ENCODE measurements at regions not wholly inside any gene's neighbourhood (a gene's known extent, or its start where the extent isn't known, plus 50 kb on each side); places are given as distances from the start of the nearest gene placed in this dataset.
A peak's percentile ranks its signal among the peaks of the same experiment; 100 is the strongest.

GRCh38 chr15:94001255-94001801 lies 230.0 kb upstream of the MCTP2 start:
- Histone ChIP-seq H3K4me1 (ENCODE audit: insufficient read depth, low read length) (peaks cover 12% of the 10 kb centered on the region), H3K27me3 (ENCODE audit: control insufficient read depth in 1 of 2, insufficient read depth in 2 of 2, low read length in 2 of 2) (no peaks in the 10 kb centered on the region), H3K36me3 (ENCODE audit: insufficient read depth, low read length) (no peaks in the 10 kb centered on the region), H3K4me3 (ENCODE audit: low read depth in 1 of 2, low read length in 2 of 2) (no peak overlapping the region), H3K9ac (ENCODE audit: low read length) (no peak overlapping the region), H3K9me3 (ENCODE audit: low read length) (no peaks in the 10 kb centered on the region), H3K27ac (ENCODE audit: low read depth, low read length) (no peak overlapping the region)

GRCh38 chr15:94000606-94001005 lies 230.8 kb upstream of the MCTP2 start:
- Histone ChIP-seq H3K4me3 (ENCODE audit: low read depth in 1 of 2, low read length in 2 of 2) (no peak overlapping the region), H3K27me3 (ENCODE audit: control insufficient read depth in 1 of 2, insufficient read depth in 2 of 2, low read length in 2 of 2) (no peaks in the 10 kb centered on the region), H3K9ac (ENCODE audit: low read length) (no peak overlapping the region), H3K9me3 (ENCODE audit: low read length) (no peaks in the 10 kb centered on the region), H3K36me3 (ENCODE audit: insufficient read depth, low read length) (no peaks in the 10 kb centered on the region), H3K27ac (ENCODE audit: low read depth, low read length) (no peak overlapping the region), H3K4me1 (ENCODE audit: insufficient read depth, low read length) (peaks cover 12% of the 10 kb centered on the region)

GRCh38 chr15:93997071-93997658 lies 234.2 kb upstream of the MCTP2 start:
- Histone ChIP-seq H3K27ac (ENCODE audit: low read depth, low read length) (no peak overlapping the region), H3K27me3 (ENCODE audit: control insufficient read depth in 1 of 2, insufficient read depth in 2 of 2, low read length in 2 of 2) (no peaks in the 10 kb centered on the region), H3K4me3 (ENCODE audit: low read depth in 1 of 2, low read length in 2 of 2) (no peak overlapping the region), H3K9me3 (ENCODE audit: low read length) (no peaks in the 10 kb centered on the region), H3K36me3 (ENCODE audit: insufficient read depth, low read length) (no peaks in the 10 kb centered on the region), H3K4me1 (ENCODE audit: insufficient read depth, low read length) (peaks cover 10% of the 10 kb centered on the region), H3K9ac (ENCODE audit: low read length) (no peak overlapping the region)

- Histone ChIP-seq H3K27me3 (ENCODE audit: control insufficient read depth in 1 of 2, insufficient read depth in 2 of 2, low read length in 2 of 2) (no peaks in the 10 kb centered on the region), H3K4me3 (ENCODE audit: low read depth in 1 of 2, low read length in 2 of 2) (no peak overlapping the region), H3K27ac (ENCODE audit: low read depth, low read length) (no peak overlapping the region)
These were observed 241.8 kb upstream of the MCTP2 start for GRCh38 chr15:93989440-93989998.

GRCh38 chr15:93987068-93987467 lies 244.3 kb upstream of the MCTP2 start:
- no peaks in the 10 kb centered on the region for H3K36me3 ChIP-seq (ENCODE audit: insufficient read depth, low read length)
- no peak overlapping the region for H3K9ac ChIP-seq (ENCODE audit: low read length)
- no peak overlapping the region for H3K27ac ChIP-seq (ENCODE audit: low read depth, low read length)
- H3K4me3 ChIP-seq (ENCODE audit: low read depth in 1 of 2, low read length in 2 of 2) = no peak overlapping the region
- peaks cover 15% of the 10 kb centered on the region for H3K4me1 ChIP-seq (ENCODE audit: insufficient read depth, low read length)
- no peaks in the 10 kb centered on the region for H3K9me3 ChIP-seq (ENCODE audit: low read length)
- H3K27me3 ChIP-seq (ENCODE audit: control insufficient read depth in 1 of 2, insufficient read depth in 2 of 2, low read length in 2 of 2) = no peaks in the 10 kb centered on the region

More at GRCh38 chr15:93989440-93989998, 241.8 kb upstream of the MCTP2 start:
- Histone ChIP-seq H3K9ac (ENCODE audit: low read length) (no peak overlapping the region), H3K4me1 (ENCODE audit: insufficient read depth, low read length) (peaks cover 10% of the 10 kb centered on the region), H3K36me3 (ENCODE audit: insufficient read depth, low read length) (no peaks in the 10 kb centered on the region), H3K9me3 (ENCODE audit: low read length) (no peaks in the 10 kb centered on the region)

- Histone ChIP-seq H3K27ac (ENCODE audit: low read depth, low read length) (no peak overlapping the region), H3K4me1 (ENCODE audit: insufficient read depth, low read length) (peaks cover 15% of the 10 kb centered on the region), H3K9me3 (ENCODE audit: low read length) (no peaks in the 10 kb centered on the region), H3K4me3 (ENCODE audit: low read depth in 1 of 2, low read length in 2 of 2) (no peak overlapping the region), H3K36me3 (ENCODE audit: insufficient read depth, low read length) (no peaks in the 10 kb centered on the region), H3K27me3 (ENCODE audit: control insufficient read depth in 1 of 2, insufficient read depth in 2 of 2, low read length in 2 of 2) (no peaks in the 10 kb centered on the region), H3K9ac (ENCODE audit: low read length) (no peak overlapping the region)
These were observed 244.9 kb upstream of the MCTP2 start for GRCh38 chr15:93986400-93986984.

GRCh38 chr15:93985925-93986324 lies 245.4 kb upstream of the MCTP2 start:
- Histone ChIP-seq H3K27me3 (ENCODE audit: control insufficient read depth in 1 of 2, insufficient read depth in 2 of 2, low read length in 2 of 2) (no peaks in the 10 kb centered on the region), H3K36me3 (ENCODE audit: insufficient read depth, low read length) (no peaks in the 10 kb centered on the region), H3K4me1 (ENCODE audit: insufficient read depth, low read length) (peaks cover 17% of the 10 kb centered on the region), H3K9me3 (ENCODE audit: low read length) (no peaks in the 10 kb centered on the region), H3K9ac (ENCODE audit: low read length) (no peak overlapping the region), H3K4me3 (ENCODE audit: low read depth in 1 of 2, low read length in 2 of 2) (no peak overlapping the region), H3K27ac (ENCODE audit: low read depth, low read length) (no peak overlapping the region)

- Histone ChIP-seq H3K9ac (ENCODE audit: low read length) (no peak overlapping the region), H3K27me3 (ENCODE audit: control insufficient read depth in 1 of 2, insufficient read depth in 2 of 2, low read length in 2 of 2) (no peaks in the 10 kb centered on the region), H3K36me3 (ENCODE audit: insufficient read depth, low read length) (no peaks in the 10 kb centered on the region), H3K9me3 (ENCODE audit: low read length) (no peaks in the 10 kb centered on the region), H3K4me3 (ENCODE audit: low read depth in 1 of 2, low read length in 2 of 2) (no peak overlapping the region), H3K4me1 (ENCODE audit: insufficient read depth, low read length) (peaks cover 24% of the 10 kb centered on the region), H3K27ac (ENCODE audit: low read depth, low read length) (no peak overlapping the region)
These were observed 246.2 kb upstream of the MCTP2 start for GRCh38 chr15:93985176-93985575.

GRCh38 chr15:93983526-93983925 lies 247.8 kb upstream of the MCTP2 start:
- Histone ChIP-seq H3K4me3 (ENCODE audit: low read depth in 1 of 2, low read length in 2 of 2) (no peak overlapping the region), H3K9me3 (ENCODE audit: low read length) (no peaks in the 10 kb centered on the region), H3K4me1 (ENCODE audit: insufficient read depth, low read length) (peaks cover 25% of the 10 kb centered on the region), H3K27ac (ENCODE audit: low read depth, low read length) (peak overlapping the region; percentile 21), H3K27me3 (ENCODE audit: control insufficient read depth in 1 of 2, insufficient read depth in 2 of 2, low read length in 2 of 2) (no peaks in the 10 kb centered on the region), H3K36me3 (ENCODE audit: insufficient read depth, low read length) (no peaks in the 10 kb centered on the region), H3K9ac (ENCODE audit: low read length) (no peak overlapping the region)

- H3K9me3 ChIP-seq (ENCODE audit: low read length) = no peaks in the 10 kb centered on the region
- no peak overlapping the region for H3K9ac ChIP-seq (ENCODE audit: low read length)
- no peaks in the 10 kb centered on the region for H3K27me3 ChIP-seq (ENCODE audit: control insufficient read depth in 1 of 2, insufficient read depth in 2 of 2, low read length in 2 of 2)
- H3K36me3 ChIP-seq (ENCODE audit: insufficient read depth, low read length) = no peaks in the 10 kb centered on the region
- H3K27ac ChIP-seq (ENCODE audit: low read depth, low read length) = peak overlapping the region; percentile 17
- H3K4me1 ChIP-seq (ENCODE audit: insufficient read depth, low read length) = peaks cover 25% of the 10 kb centered on the region
- no peak overlapping the region for H3K4me3 ChIP-seq (ENCODE audit: low read depth in 1 of 2, low read length in 2 of 2)
These were observed 249.1 kb upstream of the MCTP2 start for GRCh38 chr15:93982226-93982727.

GRCh38 chr15:93981706-93982105 lies 249.7 kb upstream of the MCTP2 start:
- no peak overlapping the region for H3K27ac ChIP-seq (ENCODE audit: low read depth, low read length)

More at GRCh38 chr15:93981706-93982105, 249.7 kb upstream of the MCTP2 start:
- peaks cover 25% of the 10 kb centered on the region for H3K4me1 ChIP-seq (ENCODE audit: insufficient read depth, low read length)
- H3K4me3 ChIP-seq (ENCODE audit: low read depth in 1 of 2, low read length in 2 of 2) = no peak overlapping the region
- H3K36me3 ChIP-seq (ENCODE audit: insufficient read depth, low read length) = no peaks in the 10 kb centered on the region
- H3K9ac ChIP-seq (ENCODE audit: low read length) = no peak overlapping the region
- no peaks in the 10 kb centered on the region for H3K27me3 ChIP-seq (ENCODE audit: control insufficient read depth in 1 of 2, insufficient read depth in 2 of 2, low read length in 2 of 2)
- no peaks in the 10 kb centered on the region for H3K9me3 ChIP-seq (ENCODE audit: low read length)

Data from muscle layer of colon (tissue), 2 donors.